Renal cortical epithelial cell (primary cell): ENCODE measurements at regions not wholly inside any gene's neighbourhood (a gene's known extent, or its start where the extent isn't known, plus 50 kb on each side); places are given as distances from the start of the nearest gene placed in this dataset.
"Not testable (repeated sequence)": the region's sequence is repeated elsewhere in the genome, so short reads cannot be mapped to it uniquely, and the experiment has no call there.

Source experiments
- DNase-seq: peaks from one replicate; pipeline ENCODE4 v3.0.0-alpha.2; 2011; ENCODE audit warnings: low read depth

GRCh38 chr4:126969360-126970235, 663.2 kb upstream of the INTU start:
- DNase-seq: no peak

DNA sequence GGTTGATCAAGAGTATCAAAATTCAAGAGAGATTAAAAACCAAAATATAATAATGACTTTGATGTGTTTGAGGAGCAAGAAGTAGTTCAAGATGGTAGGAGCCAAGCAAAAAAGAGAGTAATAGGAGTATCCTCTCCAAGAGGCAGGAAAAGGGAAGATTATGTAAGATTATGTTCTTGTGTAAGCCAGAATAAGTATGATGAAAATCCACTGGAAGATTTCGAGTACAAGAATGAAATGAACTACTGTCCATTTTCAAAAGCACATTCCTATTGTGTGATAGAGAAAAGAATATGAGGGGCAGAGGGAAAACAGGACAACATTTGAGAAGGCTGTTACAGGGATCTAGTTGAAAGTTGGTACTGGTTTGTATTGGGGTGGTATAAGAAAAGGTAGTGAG, 659.6 kb upstream of the INTU start:
- DNase-seq: no peak

DNA sequence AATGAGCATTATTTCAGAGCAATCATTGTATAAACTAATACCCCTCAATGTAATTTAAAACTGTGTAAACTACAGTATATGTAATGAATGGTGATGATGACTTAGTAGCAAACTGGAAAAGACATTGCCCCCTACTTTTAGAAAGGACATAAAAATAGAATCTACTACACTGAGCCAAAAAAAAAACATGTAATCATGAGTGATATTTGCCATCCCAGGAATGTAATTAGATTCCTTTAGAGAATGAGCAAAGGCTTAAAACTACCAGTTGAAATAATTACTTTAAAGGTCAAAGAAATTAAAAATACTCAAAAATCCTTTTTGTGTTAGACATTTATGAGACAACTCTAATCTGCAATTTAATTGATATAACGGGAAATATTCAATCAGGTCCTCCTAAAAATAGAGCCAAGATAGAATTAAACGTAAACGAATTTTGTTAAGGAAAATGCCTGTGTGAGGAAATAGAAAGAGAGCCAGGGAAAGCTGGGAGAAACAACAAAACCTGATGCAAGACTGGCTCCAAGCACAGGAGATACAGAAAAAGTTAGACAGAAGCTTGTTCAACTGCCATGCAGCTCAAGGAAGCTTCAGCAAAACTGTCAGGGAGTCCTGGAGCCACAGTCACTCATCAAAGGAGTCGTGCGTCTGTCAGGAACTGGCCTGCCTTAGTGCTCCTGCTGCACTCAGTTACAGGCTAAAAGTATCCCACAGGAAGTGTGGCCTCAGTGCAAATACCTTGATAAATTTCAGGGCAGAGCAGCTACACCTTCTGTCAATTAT, 655.7 kb upstream of the INTU start:
- no peak for DNase-seq

DNA sequence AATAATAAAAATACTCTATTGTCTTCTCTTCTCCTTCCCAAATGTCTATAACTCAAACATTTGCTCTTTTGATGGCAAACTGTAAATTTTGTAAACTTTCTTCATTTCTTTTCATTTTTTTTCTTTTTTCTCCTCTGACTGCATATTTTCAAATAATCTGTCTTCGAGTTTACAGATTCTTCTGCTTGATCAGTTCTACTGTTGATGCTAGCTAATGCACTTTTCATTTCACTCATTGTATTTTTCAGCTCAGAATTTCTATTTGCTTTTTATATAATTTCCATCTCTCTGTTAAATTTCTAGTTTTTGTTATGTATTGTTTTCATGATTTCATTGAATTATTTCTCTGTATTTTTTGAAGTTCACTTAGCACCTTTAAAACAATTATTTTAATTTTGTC, 646.8 kb upstream of the INTU start:
- DNase-seq: no peak

- DNase-seq: peak; percentile 46
Observed at GRCh38 chr4:126986828-126987227, 645.9 kb upstream of the INTU start.

DNA sequence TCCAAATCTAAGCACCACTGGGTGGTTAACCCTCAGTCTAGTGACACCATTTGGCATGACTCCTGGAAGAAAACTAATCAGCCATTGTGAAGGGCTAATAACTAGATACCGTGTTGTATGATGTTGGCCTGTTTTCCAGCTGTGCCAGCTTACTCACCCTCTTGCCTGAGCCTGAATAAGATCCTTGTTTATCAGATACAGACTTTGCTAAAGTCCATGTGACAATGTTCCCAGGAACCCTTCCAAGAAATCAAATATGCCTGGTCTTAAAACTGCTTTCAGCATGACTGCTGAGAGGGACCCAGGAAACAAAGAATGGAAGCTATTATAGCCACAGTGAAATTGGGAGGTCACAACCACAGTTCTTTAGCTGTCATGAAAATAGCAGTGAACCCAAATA, 640.8 kb upstream of the INTU start:
- peak; percentile 17 for DNase-seq

GRCh38 chr4:126992910-126993309, 639.8 kb upstream of the INTU start:
- DNase-seq: no peak

DNA sequence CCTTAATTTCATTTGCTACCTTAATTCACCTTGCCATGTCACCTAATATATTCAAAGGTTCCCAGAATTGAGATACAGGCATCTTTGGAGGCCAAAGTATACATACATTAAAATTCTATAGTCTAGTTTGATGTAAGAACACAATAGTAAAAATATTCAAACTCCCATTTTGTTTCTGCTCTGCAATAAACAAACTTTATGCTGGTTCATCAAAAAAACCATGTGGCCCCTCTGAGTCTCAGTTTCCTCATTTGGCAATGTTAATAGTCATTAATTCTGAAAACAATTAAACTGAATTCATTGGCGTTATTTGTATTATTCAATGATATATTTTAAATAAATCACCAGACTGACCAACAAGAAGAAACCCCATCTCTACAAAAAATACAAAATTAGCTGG, 639.4 kb upstream of the INTU start:
- DNase-seq: no peak

- DNase-seq: no peak
Observed at GRCh38 chr4:126995235-126995634, 637.5 kb upstream of the INTU start.

DNA sequence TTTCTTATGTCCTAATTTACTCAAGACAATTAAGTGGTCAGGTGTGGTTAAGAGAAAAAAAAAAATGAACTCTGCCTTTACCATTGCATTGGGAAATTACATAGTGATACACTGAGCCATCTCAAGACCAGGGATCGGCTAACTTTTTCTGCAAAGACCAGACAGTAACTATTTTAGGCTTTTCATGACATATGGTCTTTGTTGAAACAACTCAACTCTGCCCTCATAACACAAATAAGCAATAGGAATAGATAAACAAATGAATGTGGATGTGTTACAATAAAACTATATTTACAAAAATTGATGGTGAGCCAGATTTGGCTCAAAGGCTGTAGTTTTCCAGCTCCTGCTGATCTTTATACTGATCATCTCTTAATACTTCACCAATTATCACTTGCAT, 632.6 kb upstream of the INTU start:
- DNase-seq: no peak

- no peak for DNase-seq
Observed at GRCh38 chr4:127000846-127001245, 631.9 kb upstream of the INTU start.

GRCh38 chr4:127001933-127002332, 630.8 kb upstream of the INTU start:
- no peak for DNase-seq

- peak; percentile 48 for DNase-seq
Observed at GRCh38 chr4:127006446-127006877, 626.3 kb upstream of the INTU start.

- DNase-seq: no peak
Observed at GRCh38 chr4:127007305-127007704, 625.5 kb upstream of the INTU start.

DNA sequence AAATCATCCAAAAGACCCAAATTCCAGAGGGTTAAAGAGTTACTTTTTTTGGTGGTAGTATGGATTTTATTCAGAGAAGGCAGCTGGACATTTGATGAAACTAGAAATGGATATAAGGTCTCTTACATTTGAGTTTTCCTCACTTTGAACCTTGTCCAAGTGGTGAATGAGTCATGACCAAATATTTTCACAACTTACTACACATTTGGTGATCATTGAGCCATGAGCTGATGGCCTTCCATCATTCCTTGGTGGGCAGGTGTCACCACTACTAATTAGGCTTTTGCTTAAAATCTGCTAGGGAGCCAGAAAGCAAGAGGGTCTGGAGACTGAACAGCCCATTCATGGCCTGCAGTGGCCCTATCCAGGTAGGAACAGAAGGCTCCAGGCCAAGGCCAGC, 620.2 kb upstream of the INTU start:
- DNase-seq: peak; percentile 87

DNA sequence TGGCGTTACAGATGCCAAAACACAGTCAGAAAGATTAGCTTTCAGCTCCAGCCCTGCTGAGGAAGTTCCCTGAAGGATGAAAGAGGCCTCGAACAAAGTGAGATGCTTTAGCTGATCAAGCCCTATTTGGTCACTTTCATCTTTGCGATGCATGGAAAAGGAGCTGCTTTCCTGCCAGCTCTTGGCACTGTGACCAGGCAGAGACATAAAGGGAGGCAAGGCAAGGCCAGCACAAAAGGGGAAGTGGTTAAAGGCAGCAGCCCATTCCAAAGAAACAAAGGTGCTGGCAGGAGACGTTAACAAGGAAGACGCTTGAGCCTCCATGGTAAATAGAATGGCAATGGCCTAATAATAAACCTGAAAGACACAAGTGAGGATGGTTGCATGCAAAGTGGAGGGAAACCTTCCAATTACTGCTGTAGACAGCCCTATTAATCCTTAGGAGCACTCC, 617.1 kb upstream of the INTU start:
- DNase-seq: no peak

GRCh38 chr4:127018381-127018780, 614.4 kb upstream of the INTU start:
- DNase-seq: no peak

GRCh38 chr4:127020831-127021230, 611.9 kb upstream of the INTU start:
- not testable (repeated sequence) for DNase-seq

- no peak for DNase-seq
Observed at GRCh38 chr4:127036296-127036695, 596.5 kb upstream of the INTU start.

DNA sequence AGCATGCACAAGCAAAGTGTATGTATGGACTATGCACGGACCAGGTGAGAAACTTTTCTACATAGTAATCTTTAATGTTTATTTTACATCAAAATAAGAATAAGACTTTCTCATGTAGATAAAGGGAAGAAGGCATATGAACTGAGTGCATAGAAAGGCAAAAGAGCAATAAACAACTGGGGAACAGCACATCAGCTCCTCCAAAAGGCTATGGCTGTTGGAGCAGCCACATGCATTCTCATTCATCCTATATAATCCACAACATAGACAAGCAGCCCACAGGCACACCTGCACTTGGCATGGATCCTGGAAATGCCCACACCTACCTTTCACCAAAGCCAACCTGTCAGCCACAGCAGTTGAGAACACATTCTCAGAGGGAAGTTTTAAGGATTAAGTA, 586.9 kb upstream of the INTU start:
- no peak for DNase-seq

DNA sequence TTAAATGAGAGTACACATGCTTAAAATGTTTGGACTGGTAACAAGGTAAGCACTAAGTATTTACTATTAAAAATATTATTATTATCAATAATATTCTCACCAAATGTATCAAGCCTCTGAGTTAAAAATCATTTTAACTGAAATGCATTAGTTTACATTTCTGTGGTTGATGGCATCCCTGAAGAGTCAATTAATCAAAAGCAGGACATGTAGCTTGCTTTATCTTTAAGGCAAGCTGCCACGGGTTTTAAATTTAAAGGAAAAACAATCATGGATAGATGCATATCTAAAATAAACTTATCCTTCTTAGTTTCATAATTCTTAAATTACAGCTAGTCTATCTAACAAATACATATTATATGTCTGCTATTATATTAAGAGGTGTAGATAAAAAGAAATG, 584.8 kb upstream of the INTU start:
- no peak for DNase-seq

GRCh38 chr4:127048376-127049044, 584.2 kb upstream of the INTU start:
- no peak for DNase-seq
